SH-SY5Y (cell line): ENCODE measurements at regions not wholly inside any gene's neighbourhood (a gene's known extent, or its start where the extent isn't known, plus 50 kb on each side); places are given as distances from the start of the nearest gene placed in this dataset.

Experiments used
- GATA2 ChIP-seq: IDR thresholded peaks from 2 replicates; pipeline ENCODE4 v1.6.1; 2011; ENCODE audit warnings: mild to moderate bottlenecking, low read depth, low read length
- GATA3 ChIP-seq: IDR thresholded peaks from 2 replicates; pipeline ENCODE4 v1.6.1; 2011; ENCODE audit warnings: low read depth, mild to moderate bottlenecking, low read length, moderate library complexity

DNA sequence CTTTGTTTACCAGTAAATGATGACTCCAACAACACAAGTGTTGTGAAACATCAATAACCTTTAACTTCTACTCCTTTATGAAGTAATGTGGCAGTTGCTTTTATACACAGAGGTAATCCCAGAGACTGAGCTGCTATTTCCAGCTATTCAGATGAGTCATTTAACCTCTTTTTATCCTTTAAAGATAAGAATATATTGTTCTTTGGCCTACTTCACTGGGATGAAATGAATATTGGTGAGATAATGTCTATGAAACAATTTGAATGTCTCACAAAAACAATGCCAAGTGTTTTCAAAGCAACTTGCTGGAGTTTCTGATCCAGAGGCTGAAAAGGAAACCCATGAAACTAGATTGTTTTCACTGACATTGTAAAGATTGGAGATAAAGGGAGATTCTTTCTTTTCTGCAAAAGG is 564.4 kb upstream of the LUZP2 start:
- TF ChIP-seq GATA2 (no peak), GATA3 (no peak)
